Stimulated activated CD4-positive, alpha-beta T cell treated with anti-CD3 and anti-CD28 coated beads, Interleukin-4, amount 100 ng/mL, for 4 hours (primary cell): ENCODE measurements at regions not wholly inside any gene's neighbourhood (a gene's known extent, or its start where the extent isn't known, plus 50 kb on each side); places are given as distances from the start of the nearest gene placed in this dataset.

Source experiments
- DNase-seq, 2 experiments: peaks; one replicate each; pipeline ENCODE4 v3.0.0-alpha.2; 2020

- no peak for DNase-seq
These were observed 316.6 kb upstream of the ZNF32 start for GRCh38 chr10:43965033-43965917.

GRCh38 chr10:43964486-43964885 is 315.8 kb upstream of the ZNF32 start:
- DNase-seq = no peak

- no peak for DNase-seq
These were observed 315.2 kb upstream of the ZNF32 start for GRCh38 chr10:43963793-43964425.

GRCh38 chr10:43963379-43963778 is 314.7 kb upstream of the ZNF32 start:
- no peak for DNase-seq

- no peak for DNase-seq
These were observed 313.9 kb upstream of the ZNF32 start for GRCh38 chr10:43962346-43963191.

GRCh38 chr10:43961523-43962345 is 313.1 kb upstream of the ZNF32 start:
- DNase-seq = no peak

- no peak for DNase-seq
These were observed 312.3 kb upstream of the ZNF32 start for GRCh38 chr10:43960981-43961380.

- DNase-seq = no peak
These were observed 311.8 kb upstream of the ZNF32 start for GRCh38 chr10:43960477-43960876.

- DNase-seq = no peak
These were observed 311.4 kb upstream of the ZNF32 start for GRCh38 chr10:43960135-43960415.

- DNase-seq = no peak
These were observed 310.9 kb upstream of the ZNF32 start for GRCh38 chr10:43959364-43960134.

- DNase-seq = no peak
These were observed 310.3 kb upstream of the ZNF32 start for GRCh38 chr10:43958964-43959363.

- DNase-seq = no peak
These were observed 309.4 kb upstream of the ZNF32 start for GRCh38 chr10:43958071-43958432.

GRCh38 chr10:43957267-43958070 is 308.8 kb upstream of the ZNF32 start:
- DNase-seq = no peak

- no peak for DNase-seq
These were observed 307.3 kb upstream of the ZNF32 start for GRCh38 chr10:43955978-43956377.

GRCh38 chr10:43955002-43955596 is 306.4 kb upstream of the ZNF32 start:
- DNase-seq = no peak

GRCh38 chr10:43953672-43954071 is 305.0 kb upstream of the ZNF32 start:
- DNase-seq = no peak

GRCh38 chr10:43952760-43953159 is 304.1 kb upstream of the ZNF32 start:
- no peak for DNase-seq

- no peak for DNase-seq
These were observed 300.7 kb upstream of the ZNF32 start for GRCh38 chr10:43949351-43949750.

- DNase-seq = no peak
These were observed 297.8 kb upstream of the ZNF32 start for GRCh38 chr10:43946445-43946844.

- DNase-seq = no peak
These were observed 297.2 kb upstream of the ZNF32 start for GRCh38 chr10:43945908-43946307.
